Ovary (tissue), 3 donors: ENCODE measurements at regions not wholly inside any gene's neighbourhood (a gene's known extent, or its start where the extent isn't known, plus 50 kb on each side); places are given as distances from the start of the nearest gene placed in this dataset.

Source experiments
- POLR2A ChIP-seq: fragments of 450-650 bp; IDR thresholded peaks from one replicate; pipeline ENCODE4 v1.6.1; 2017; ENCODE audit warnings: antibody characterized with exemption, mild to moderate bottlenecking, moderate library complexity
- TF ChIP-seq, protein P1 (sequence below), 3 donors: fragments of 450-650 bp in 2 of 3; fragments of 200-600 bp in 1 of 3; IDR thresholded peaks; one replicate each; pipeline versions ENCODE4 v1.5.1 to v1.8.0; 2016 to 2022; ENCODE audit warnings: antibody characterized with exemption in 3 of 3, mild to moderate bottlenecking in 1 of 3
- donor health status: DM: no; HTN: no; CAD: no.

DNA sequence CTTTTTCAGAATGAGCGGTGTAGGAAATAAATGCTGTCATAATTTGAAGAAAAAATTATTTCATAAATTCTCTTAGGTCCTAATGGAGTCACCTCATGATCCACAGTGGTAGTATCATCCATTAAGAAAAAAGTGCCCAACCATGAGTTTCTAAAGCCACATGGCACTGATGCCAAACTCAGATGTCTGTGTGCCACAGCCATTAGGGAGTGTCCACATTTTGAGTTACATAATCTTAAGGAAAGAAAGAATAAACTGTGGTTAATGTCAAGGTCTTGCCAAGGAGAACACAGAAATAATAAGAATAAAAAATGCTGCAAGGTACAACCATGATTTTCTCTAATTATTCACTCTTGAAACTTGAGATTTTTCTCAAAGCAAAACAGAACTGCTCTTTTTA lies 1101.8 kb downstream of the SORCS3 start:
- no peak for TF ChIP-seq POLR2A
- TF ChIP-seq, protein P1, sequence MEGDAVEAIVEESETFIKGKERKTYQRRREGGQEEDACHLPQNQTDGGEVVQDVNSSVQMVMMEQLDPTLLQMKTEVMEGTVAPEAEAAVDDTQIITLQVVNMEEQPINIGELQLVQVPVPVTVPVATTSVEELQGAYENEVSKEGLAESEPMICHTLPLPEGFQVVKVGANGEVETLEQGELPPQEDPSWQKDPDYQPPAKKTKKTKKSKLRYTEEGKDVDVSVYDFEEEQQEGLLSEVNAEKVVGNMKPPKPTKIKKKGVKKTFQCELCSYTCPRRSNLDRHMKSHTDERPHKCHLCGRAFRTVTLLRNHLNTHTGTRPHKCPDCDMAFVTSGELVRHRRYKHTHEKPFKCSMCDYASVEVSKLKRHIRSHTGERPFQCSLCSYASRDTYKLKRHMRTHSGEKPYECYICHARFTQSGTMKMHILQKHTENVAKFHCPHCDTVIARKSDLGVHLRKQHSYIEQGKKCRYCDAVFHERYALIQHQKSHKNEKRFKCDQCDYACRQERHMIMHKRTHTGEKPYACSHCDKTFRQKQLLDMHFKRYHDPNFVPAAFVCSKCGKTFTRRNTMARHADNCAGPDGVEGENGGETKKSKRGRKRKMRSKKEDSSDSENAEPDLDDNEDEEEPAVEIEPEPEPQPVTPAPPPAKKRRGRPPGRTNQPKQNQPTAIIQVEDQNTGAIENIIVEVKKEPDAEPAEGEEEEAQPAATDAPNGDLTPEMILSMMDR (IDR thresholded peaks at IDR 0.05) = no peak
